ENCODE measurements at regions not wholly inside any gene's neighbourhood (a gene's known extent, or its start where the extent isn't known, plus 50 kb on each side); places are given as distances from the start of the nearest gene placed in this dataset.

DNA sequence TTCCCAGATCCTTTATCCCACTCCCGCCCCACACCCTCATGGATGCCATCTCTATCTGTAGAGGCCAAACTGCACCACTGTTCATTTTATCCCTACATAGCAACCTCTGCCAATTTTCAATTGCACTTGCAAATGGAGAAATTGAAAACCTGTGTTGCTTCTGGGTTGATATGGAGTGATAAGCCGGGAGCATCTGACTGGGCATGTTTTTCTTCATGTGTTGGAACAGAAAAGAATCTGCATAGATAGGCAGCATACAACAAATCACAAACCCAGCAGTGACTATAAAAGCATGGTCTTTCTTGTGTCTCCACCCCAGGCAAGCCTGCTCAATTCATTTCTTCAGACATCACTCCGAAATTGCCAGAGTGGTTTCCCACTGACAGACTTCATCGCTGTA is 608.8 kb upstream of the CAMK1G start:
- H3K9me2 ChIP-seq (ENCODE audit: insufficient read depth), result no peaks in the 10 kb centered on the region
- no peak overlapping the region for H3K27ac ChIP-seq
- no peak overlapping the region for H3K4me2 ChIP-seq
- ChIA-PET CTCF (no interaction called here), POLR2A (ENCODE audit: unreplicated experiment) (no interaction called here)
- H3K36me3 ChIP-seq (ENCODE audit: low read depth), result no peaks in the 10 kb centered on the region
- TF ChIP-seq EZH2 (IDR thresholded peaks at IDR 0.05; ENCODE audit: low read depth), result no peak
- TF ChIP-seq, protein P1, sequence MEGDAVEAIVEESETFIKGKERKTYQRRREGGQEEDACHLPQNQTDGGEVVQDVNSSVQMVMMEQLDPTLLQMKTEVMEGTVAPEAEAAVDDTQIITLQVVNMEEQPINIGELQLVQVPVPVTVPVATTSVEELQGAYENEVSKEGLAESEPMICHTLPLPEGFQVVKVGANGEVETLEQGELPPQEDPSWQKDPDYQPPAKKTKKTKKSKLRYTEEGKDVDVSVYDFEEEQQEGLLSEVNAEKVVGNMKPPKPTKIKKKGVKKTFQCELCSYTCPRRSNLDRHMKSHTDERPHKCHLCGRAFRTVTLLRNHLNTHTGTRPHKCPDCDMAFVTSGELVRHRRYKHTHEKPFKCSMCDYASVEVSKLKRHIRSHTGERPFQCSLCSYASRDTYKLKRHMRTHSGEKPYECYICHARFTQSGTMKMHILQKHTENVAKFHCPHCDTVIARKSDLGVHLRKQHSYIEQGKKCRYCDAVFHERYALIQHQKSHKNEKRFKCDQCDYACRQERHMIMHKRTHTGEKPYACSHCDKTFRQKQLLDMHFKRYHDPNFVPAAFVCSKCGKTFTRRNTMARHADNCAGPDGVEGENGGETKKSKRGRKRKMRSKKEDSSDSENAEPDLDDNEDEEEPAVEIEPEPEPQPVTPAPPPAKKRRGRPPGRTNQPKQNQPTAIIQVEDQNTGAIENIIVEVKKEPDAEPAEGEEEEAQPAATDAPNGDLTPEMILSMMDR (conservative IDR thresholded peaks at IDR 0.05), result no peak
- no peak for DNase-seq
- no peak overlapping the region for H3K4me3 ChIP-seq
- no peaks in the 10 kb centered on the region for H3K79me2 ChIP-seq (ENCODE audit: low read depth)
- no peaks in the 10 kb centered on the region for H3K27me3 ChIP-seq (ENCODE audit: insufficient read depth, low read depth)
- H3F3A ChIP-seq (ENCODE audit: insufficient read depth, low read depth), result no peaks in the 10 kb centered on the region
- no peak overlapping the region for H2AFZ ChIP-seq
- H3K9me3 ChIP-seq (ENCODE audit: insufficient read depth, low read depth), result no peaks in the 10 kb centered on the region; the same call in 1 of the 2 replicates
- no peaks in the 10 kb centered on the region for H4K20me1 ChIP-seq (ENCODE audit: insufficient read depth)
- BruUV-seq (replicated peaks), result no TSS peak
- no peaks in the 10 kb centered on the region for H3K4me1 ChIP-seq (replicated peaks; ENCODE audit: insufficient read depth)
- intact Hi-C loops (cut with micrococcal nuclease; ENCODE audit: unreplicated experiment), result no loop called here

DNA sequence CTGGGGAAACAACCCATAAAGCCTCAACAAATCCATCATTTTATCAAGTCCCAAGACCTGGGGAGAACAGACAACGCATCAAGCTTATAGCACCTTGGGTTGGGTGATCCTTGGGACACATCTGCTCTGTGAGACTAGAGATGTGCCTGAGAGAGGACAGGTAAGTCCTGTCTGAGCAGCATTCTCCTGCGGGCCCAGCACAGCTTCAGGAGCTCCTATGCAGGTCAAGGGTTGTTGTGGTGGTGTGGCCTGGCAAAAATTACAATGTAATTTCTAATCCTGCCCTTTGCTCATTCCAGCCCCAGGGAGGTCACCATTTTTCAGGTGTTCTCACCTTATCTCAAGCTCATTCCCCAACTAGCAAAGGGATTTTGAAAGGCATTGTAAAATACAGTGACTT is 608.1 kb upstream of the CAMK1G start:
- CTCF ChIA-PET, result no interaction called here
- Histone ChIP-seq H4K20me1 (ENCODE audit: insufficient read depth) (no peaks in the 10 kb centered on the region), H3K79me2 (ENCODE audit: low read depth) (no peaks in the 10 kb centered on the region), H3K9me2 (ENCODE audit: insufficient read depth) (no peaks in the 10 kb centered on the region), H3K36me3 (ENCODE audit: low read depth) (no peaks in the 10 kb centered on the region), H3F3A (ENCODE audit: insufficient read depth, low read depth) (no peaks in the 10 kb centered on the region), H3K4me1 (replicated peaks; ENCODE audit: insufficient read depth) (no peaks in the 10 kb centered on the region), H3K27me3 (ENCODE audit: insufficient read depth, low read depth) (no peaks in the 10 kb centered on the region), H3K9me3 (ENCODE audit: insufficient read depth, low read depth) (no peaks in the 10 kb centered on the region; the same call in 1 of the 2 replicates), H3K4me2 (no peak overlapping the region), H3K4me3 (no peak overlapping the region), H3K27ac (no peak overlapping the region), H2AFZ (no peak overlapping the region)
- POLR2A ChIA-PET (ENCODE audit: unreplicated experiment), result no interaction called here
- no peak for TF ChIP-seq EZH2 (IDR thresholded peaks at IDR 0.05; ENCODE audit: low read depth)
- TF ChIP-seq, protein P1 (conservative IDR thresholded peaks at IDR 0.05), result no peak
- no peak for DNase-seq
- BruUV-seq (replicated peaks), result no TSS peak
- intact Hi-C loops (cut with micrococcal nuclease; ENCODE audit: unreplicated experiment), result no loop called here

DNA sequence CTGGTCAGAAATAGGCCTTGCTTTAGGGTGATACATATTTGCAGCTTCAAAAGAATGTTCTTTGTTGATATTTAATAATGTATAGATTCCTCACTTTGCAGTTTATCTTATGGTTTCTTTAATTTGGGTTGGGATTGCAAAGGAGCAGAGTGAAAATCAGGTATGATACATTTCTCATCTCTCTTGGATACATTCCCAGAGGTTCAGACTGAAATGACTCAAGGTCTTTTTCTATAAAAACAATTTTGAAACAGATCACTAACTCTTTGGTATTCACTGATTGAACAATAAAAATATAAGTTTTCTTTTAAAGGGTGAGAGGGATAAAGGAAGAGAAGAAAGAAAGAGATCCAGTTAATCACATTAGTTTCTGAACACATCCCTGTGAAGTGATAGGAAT is 606.5 kb upstream of the CAMK1G start:
- DNase-seq, result no peak
- no TSS peak for BruUV-seq (replicated peaks)
- no peaks in the 10 kb centered on the region for H3K79me2 ChIP-seq (ENCODE audit: low read depth)
- intact Hi-C loops (cut with micrococcal nuclease; ENCODE audit: unreplicated experiment), result no loop called here
- no peak for TF ChIP-seq EZH2 (IDR thresholded peaks at IDR 0.05; ENCODE audit: low read depth)
- TF ChIP-seq, protein P1 (conservative IDR thresholded peaks at IDR 0.05), result no peak
- no peaks in the 10 kb centered on the region for H4K20me1 ChIP-seq (ENCODE audit: insufficient read depth)
- ChIA-PET POLR2A (ENCODE audit: unreplicated experiment) (no interaction called here), CTCF (no interaction called here)
- no peak overlapping the region for H3K4me3 ChIP-seq
- H2AFZ ChIP-seq, result no peak overlapping the region
- H3K4me1 ChIP-seq (replicated peaks; ENCODE audit: insufficient read depth), result no peaks in the 10 kb centered on the region
- H3F3A ChIP-seq (ENCODE audit: insufficient read depth, low read depth), result no peaks in the 10 kb centered on the region
- no peaks in the 10 kb centered on the region for H3K27me3 ChIP-seq (ENCODE audit: insufficient read depth, low read depth)
- no peaks in the 10 kb centered on the region; the same call in 1 of the 2 replicates for H3K9me3 ChIP-seq (ENCODE audit: insufficient read depth, low read depth)
- no peak overlapping the region for H3K27ac ChIP-seq
- H3K9me2 ChIP-seq (ENCODE audit: insufficient read depth), result no peaks in the 10 kb centered on the region
- H3K36me3 ChIP-seq (ENCODE audit: low read depth), result no peaks in the 10 kb centered on the region
- no peak overlapping the region for H3K4me2 ChIP-seq

Data from PC-9 (cell line).